B cell (primary cell): ENCODE measurements at regions not wholly inside any gene's neighbourhood (a gene's known extent, or its start where the extent isn't known, plus 50 kb on each side); places are given as distances from the start of the nearest gene placed in this dataset.

Source experiments
- ATAC-seq: fragments of 200-7000 bp; cut with Tn5 transposase; one replicate; pipeline ENCODE4 v1.10.0; 2021; ENCODE audit warnings: low read depth, mild to moderate bottlenecking, moderate number of reproducible peaks, moderate library complexity
- CTCF ChIA-PET: fragments of 350-600 bp; sonication (Branson Sonifier 250); formaldehyde crosslinking; loops from one replicate; lab custom pipeline; 2021; ENCODE audit warnings: antibody characterized with exemption, inconsistent platforms; lab: Charles Lee
- POLR2A ChIA-PET: fragments of 350-600 bp; sonication (Branson Sonifier 250); formaldehyde crosslinking; loops from one replicate; lab custom pipeline; 2021; ENCODE audit warnings: antibody characterized with exemption; lab: Charles Lee
- DNase-seq: peaks from one replicate; pipeline ENCODE4 v3.0.0; 2013
- H2AFZ ChIP-seq: 2 replicates; pipeline ENCODE4 v1.6.1; 2012; ENCODE audit warnings: mild to moderate bottlenecking, low read depth, low read length; ENCODE audit not compliant: insufficient read depth, poor library complexity, severe bottlenecking
- H3K27ac ChIP-seq, 2 donors: 1 replicate in 1 of 2; 2 replicates in 1 of 2; pipeline ENCODE4 v1.5.1; 2012 to 2013; ENCODE audit warnings: low read length in 2 of 2, mild to moderate bottlenecking in 2 of 2, moderate library complexity in 1 of 2
- H3K27me3 ChIP-seq, 4 experiments: fragments of 200-600 bp in 1 of 4; sonication (generic) in 1 of 4; replicated peaks in 1 of 4; 1 replicate in 2 of 4; 2 replicates in 2 of 4; pipeline versions ENCODE4 v1.6.1 to v1.7.0; 2013 to 2016; ENCODE audit warnings: low read length in 3 of 4, mild to moderate bottlenecking in 2 of 4, mixed read lengths in 1 of 4, moderate library complexity in 1 of 4; ENCODE audit not compliant: insufficient read depth in 4 of 4, control insufficient read depth in 3 of 4; ENCODE audit errors: control extremely low read depth in 1 of 4
- H3K36me3 ChIP-seq, 2 experiments: replicated peaks in 1 of 2; 1 replicate in 1 of 2; 2 replicates in 1 of 2; pipeline versions ENCODE4 v1.6.1 to v1.7.1; 2013; ENCODE audit warnings: low read length in 1 of 2; ENCODE audit not compliant: insufficient read depth in 2 of 2, control insufficient read depth in 1 of 2; ENCODE audit errors: control extremely low read depth in 1 of 2, extremely low read depth in 1 of 2
- H3K4me1 ChIP-seq, 2 donors: fragments of 200-600 bp in 1 of 2; sonication (generic) in 1 of 2; 1 replicate in 1 of 2; 2 replicates in 1 of 2; pipeline versions ENCODE4 v1.5.1 to v1.6.1; 2013 to 2017; ENCODE audit warnings: low read length in 2 of 2; ENCODE audit not compliant: control insufficient read depth in 2 of 2, insufficient read depth in 2 of 2
- H3K4me2 ChIP-seq: replicated peaks from 2 replicates; pipeline ENCODE3; 2012; ENCODE audit warnings: mild to moderate bottlenecking, low read depth, low read length; ENCODE audit not compliant: poor library complexity, severe bottlenecking
- H3K4me3 ChIP-seq, 5 experiments: fragments of 200-600 bp in 1 of 5; sonication (generic) in 1 of 5; 1 replicate in 3 of 5; 2 replicates in 2 of 5; pipeline versions ENCODE4 v1.5.1 to v1.7.0; 2011 to 2016; ENCODE audit warnings: low read length in 4 of 5, mild to moderate bottlenecking in 4 of 5, low read depth in 2 of 5, control low read depth in 1 of 5, moderate library complexity in 1 of 5; ENCODE audit not compliant: insufficient read depth in 1 of 5; ENCODE audit errors: control extremely low read depth in 1 of 5, extremely low read depth in 1 of 5
- H3K79me2 ChIP-seq: fragments of 200-600 bp; sonication (generic); one replicate; pipeline ENCODE4 v1.6.0; 2016; ENCODE audit warnings: low read length; ENCODE audit not compliant: control insufficient read depth, insufficient read depth
- H3K9ac ChIP-seq: fragments of 200-600 bp; sonication (generic); 2 replicates; pipeline ENCODE4 v1.6.1; 2017; ENCODE audit warnings: mild to moderate bottlenecking, low read length, moderate library complexity
- H3K9me3 ChIP-seq, 3 donors: one replicate each; pipeline versions ENCODE4 v1.6.1 to v1.7.1; 2013; ENCODE audit warnings: low read length in 2 of 3; ENCODE audit not compliant: control insufficient read depth in 2 of 3, insufficient read depth in 1 of 3; ENCODE audit errors: control extremely low read depth in 1 of 3
- H4K20me1 ChIP-seq: 2 replicates; pipeline ENCODE4 v1.6.0; 2012; ENCODE audit warnings: mild to moderate bottlenecking, low read length; ENCODE audit not compliant: insufficient read depth, control insufficient read depth, poor library complexity, severe bottlenecking
- H3K27ac Mint-ChIP-seq: one replicate; pipeline ENCODE4 v1.8.0; 2021; ENCODE audit warnings: mixed read lengths
- H3K27me3 Mint-ChIP-seq: one replicate; pipeline ENCODE4 v1.8.0; 2021; ENCODE audit warnings: mixed read lengths
- H3K4me1 Mint-ChIP-seq: one replicate; pipeline ENCODE4 v1.8.0; 2021; ENCODE audit warnings: mixed read lengths
- H3K4me3 Mint-ChIP-seq: one replicate; pipeline ENCODE4 v1.8.0; 2021; ENCODE audit warnings: mixed read lengths
- H3K9me3 Mint-ChIP-seq: one replicate; pipeline ENCODE4 v1.8.0; 2022; ENCODE audit warnings: mixed read lengths; ENCODE audit not compliant: insufficient read depth
- CTCF ChIP-seq: fragments of 200-600 bp; IDR thresholded peaks from one replicate; pipeline ENCODE4 v1.8.0; 2022; ENCODE audit warnings: antibody characterized with exemption, mild to moderate bottlenecking
- EZH2 ChIP-seq: IDR thresholded peaks from 2 replicates; pipeline ENCODE4 v1.6.1; 2012; ENCODE audit warnings: borderline replicate concordance, low read depth, mild to moderate bottlenecking, moderate library complexity, low read length; ENCODE audit not compliant: insufficient read depth, poor library complexity, severe bottlenecking
- WGBS: methylation state at CpG from one replicate; pipeline ENCODE4 v1.1.5; 2013; ENCODE audit warnings: missing lambda C conversion rate; ENCODE audit not compliant: insufficient coverage; 5-methylcytosine and 5-hydroxymethylcytosine counted together
- intact Hi-C: fragments of 100-400 bp; cut with micrococcal nuclease; formaldehyde crosslinking; loops from one replicate; pipeline ENCODE4 v1.10.0; 2022

- intact Hi-C loops = no loop called here
- H3K9me3 Mint-ChIP-seq = peaks cover 15% of the 10 kb centered on the region
- TF ChIP-seq CTCF = no peak
- TF ChIP-seq EZH2 = no peak
- Histone ChIP-seq H3K36me3 (no peaks in the 10 kb centered on the region), H3K27me3 (no peaks in the 10 kb centered on the region), H3K4me1 (no peaks in the 10 kb centered on the region), H3K4me2 (no peak overlapping the region), H3K79me2 (no peaks in the 10 kb centered on the region), H3K9me3 (no peaks in the 10 kb centered on the region), H3K27ac (no peak overlapping the region), H3K9ac (no peak overlapping the region), H4K20me1 (no peaks in the 10 kb centered on the region), H2AFZ (no peak overlapping the region), H3K4me3 (no peak overlapping the region)
- ChIA-PET CTCF (no interaction called here), POLR2A (no interaction called here)
- DNase-seq = no peak
- no peak for ATAC-seq
- H3K4me1 Mint-ChIP-seq = no peaks in the 10 kb centered on the region
- no peak overlapping the region for H3K27ac Mint-ChIP-seq
- H3K27me3 Mint-ChIP-seq = no peaks in the 10 kb centered on the region
- WGBS = no CpG with 5 or more reads among the region's 1 CpG
- no peak overlapping the region for H3K4me3 Mint-ChIP-seq
Observed at GRCh38 chr2:75367401-75367800, 168.1 kb upstream of the TACR1 start.

GRCh38 chr2:75361486-75361885 is 162.2 kb upstream of the TACR1 start:
- no peak overlapping the region for H3K4me3 ChIP-seq
- Mint-ChIP-seq H3K9me3 (peaks cover 8% of the 10 kb centered on the region), H3K27me3 (no peaks in the 10 kb centered on the region)

More at GRCh38 chr2:75361486-75361885, 162.2 kb upstream of the TACR1 start:
- DNase-seq (no peak), ATAC-seq (no peak)
- intact Hi-C loops = no loop called here
- Histone ChIP-seq H3K9ac (no peak overlapping the region), H3K27ac (no peak overlapping the region), H3K27me3 (no peaks in the 10 kb centered on the region), H2AFZ (no peak overlapping the region), H3K9me3 (no peaks in the 10 kb centered on the region), H3K36me3 (no peaks in the 10 kb centered on the region), H3K4me2 (no peak overlapping the region), H4K20me1 (no peaks in the 10 kb centered on the region), H3K79me2 (no peaks in the 10 kb centered on the region), H3K4me1 (no peaks in the 10 kb centered on the region)
- Mint-ChIP-seq H3K4me3 (no peak overlapping the region), H3K4me1 (no peaks in the 10 kb centered on the region), H3K27ac (no peak overlapping the region)
- TF ChIP-seq EZH2 (no peak), CTCF (no peak)
- CTCF ChIA-PET = interaction anchor here (0.6 kb wide), 1 partner anchor 178 kb away, joined by 3 read pairs; no protein-coding TSS in a partner anchor
- POLR2A ChIA-PET = no interaction called here
